HG02885 (cell line): ENCODE measurements at regions not wholly inside any gene's neighbourhood (a gene's known extent, or its start where the extent isn't known, plus 50 kb on each side); places are given as distances from the start of the nearest gene placed in this dataset.
"Not testable (repeated sequence)": the region's sequence is repeated elsewhere in the genome, so short reads cannot be mapped to it uniquely, and the experiment has no call there.

Source experiments
- ATAC-seq: cut with Tn5 transposase; IDR thresholded peaks from one replicate; pipeline ENCODE4 v1.9.1; 2021; ENCODE audit warnings: mild to moderate bottlenecking; ENCODE audit not compliant: unreplicated experiment, poor library complexity

- not testable (repeated sequence) for ATAC-seq
These were observed 2777.4 kb upstream of the TPTE start for GRCh38 chr21:7743940-7744339.

DNA sequence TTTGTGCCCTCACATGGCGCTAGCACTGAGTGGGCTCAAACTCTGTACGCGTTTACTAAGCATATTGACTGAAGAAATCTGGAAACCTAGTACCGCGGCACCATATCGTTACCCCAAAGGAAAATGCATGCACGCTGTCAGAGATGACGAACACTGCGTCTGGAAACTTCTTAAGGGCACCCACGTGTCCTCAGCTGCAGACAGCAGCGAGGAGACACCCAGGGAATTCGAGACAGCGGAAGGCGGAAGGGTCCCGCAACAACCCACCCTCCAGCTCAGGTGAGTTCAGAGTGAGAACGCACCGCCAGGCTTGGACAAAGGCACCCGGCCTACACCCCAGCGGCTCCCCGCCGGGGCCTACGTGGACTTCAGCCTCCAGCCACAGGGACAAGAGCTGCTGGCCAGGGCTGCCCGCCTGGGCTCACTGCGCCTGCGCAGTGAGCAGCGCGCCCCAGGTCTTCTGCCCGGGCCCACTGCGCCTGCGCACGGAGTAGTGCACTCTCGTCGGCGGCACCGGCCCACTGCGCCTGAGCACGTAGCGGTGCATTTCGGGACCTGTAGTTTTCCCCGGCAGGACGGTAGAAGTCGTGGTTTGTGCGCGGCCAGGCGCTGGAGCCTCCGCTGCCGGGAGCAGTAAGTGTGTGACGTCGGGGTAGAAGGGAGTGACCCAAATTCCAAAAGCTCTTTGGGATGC, 2776.8 kb upstream of the TPTE start:
- ATAC-seq: peak; percentile 97

DNA sequence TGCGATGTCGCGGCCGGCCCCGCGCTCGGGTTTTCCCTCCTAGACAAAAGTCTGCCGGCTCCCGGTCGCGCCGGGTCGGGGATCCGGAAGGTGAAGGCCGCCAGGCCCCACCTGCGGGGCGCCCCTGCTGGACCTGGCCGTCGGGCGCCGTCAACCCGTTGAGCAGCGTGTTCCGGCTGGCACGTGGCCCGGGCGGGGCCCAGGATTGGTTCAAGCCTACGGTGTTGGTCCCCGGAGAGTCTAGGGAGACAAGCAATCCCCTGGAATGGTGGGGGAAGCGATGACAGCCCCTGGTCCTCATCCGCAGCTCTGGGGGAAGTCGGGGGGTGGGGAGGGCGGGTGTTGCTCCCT, 2776.3 kb upstream of the TPTE start:
- peak; percentile 75 for ATAC-seq

- ATAC-seq: not testable (repeated sequence)
These were observed 2773.4 kb upstream of the TPTE start for GRCh38 chr21:7747964-7748363.

GRCh38 chr21:7752611-7753010, 2768.8 kb upstream of the TPTE start:
- ATAC-seq: not testable (repeated sequence)

- peak; percentile 95 for ATAC-seq
These were observed 2768.0 kb upstream of the TPTE start for GRCh38 chr21:7753380-7753877.

- not testable (repeated sequence) for ATAC-seq
These were observed 2751.4 kb upstream of the TPTE start for GRCh38 chr21:7769985-7770384.

GRCh38 chr21:7774219-7774618, 2747.2 kb upstream of the TPTE start:
- not testable (repeated sequence) for ATAC-seq

- ATAC-seq: not testable (repeated sequence)
These were observed 2745.9 kb upstream of the TPTE start for GRCh38 chr21:7775327-7775984.

DNA sequence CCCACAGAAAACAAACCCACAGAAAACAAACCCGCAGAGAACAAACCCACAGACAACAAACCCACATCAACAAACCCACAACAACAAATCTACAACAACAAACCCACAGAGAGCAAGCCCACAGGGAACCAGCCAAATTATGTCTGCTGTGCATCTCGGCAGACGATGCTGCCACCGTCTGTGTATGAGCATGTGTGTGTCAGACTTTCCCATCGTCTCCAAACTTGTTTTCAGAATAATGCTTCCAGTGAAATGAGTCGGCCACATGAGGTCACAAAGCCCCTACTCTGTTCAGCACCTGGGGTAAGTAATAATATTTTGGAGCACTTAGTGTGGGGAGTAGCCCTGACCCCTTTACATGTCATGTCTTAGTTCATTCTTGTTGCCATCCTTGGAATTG, 2745.3 kb upstream of the TPTE start:
- not testable (repeated sequence) for ATAC-seq

DNA sequence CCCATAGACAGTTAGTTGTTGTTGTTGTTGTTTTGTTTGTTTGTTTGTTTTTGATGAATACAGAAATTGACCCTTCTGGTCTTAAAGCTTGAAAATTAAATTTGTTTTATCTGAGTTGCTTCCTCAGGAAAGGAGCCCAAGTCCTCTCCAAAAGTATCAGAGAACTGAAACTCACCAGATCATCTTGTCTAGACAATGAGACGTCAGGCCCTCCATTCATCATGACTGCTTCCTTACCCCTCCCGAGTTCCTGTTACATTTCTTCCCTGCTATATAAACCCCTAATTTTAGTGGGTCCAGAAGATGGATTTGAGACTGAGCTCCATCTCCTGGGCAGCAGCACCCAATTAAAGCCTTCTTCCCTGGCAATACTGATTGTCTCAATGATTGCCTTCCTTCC, 2744.8 kb upstream of the TPTE start:
- not testable (repeated sequence) for ATAC-seq

GRCh38 chr21:7777289-7777688, 2744.1 kb upstream of the TPTE start:
- not testable (repeated sequence) for ATAC-seq

- not testable (repeated sequence) for ATAC-seq
These were observed 2733.8 kb upstream of the TPTE start for GRCh38 chr21:7787427-7788078.

GRCh38 chr21:7793797-7794196, 2727.6 kb upstream of the TPTE start:
- ATAC-seq: not testable (repeated sequence)

DNA sequence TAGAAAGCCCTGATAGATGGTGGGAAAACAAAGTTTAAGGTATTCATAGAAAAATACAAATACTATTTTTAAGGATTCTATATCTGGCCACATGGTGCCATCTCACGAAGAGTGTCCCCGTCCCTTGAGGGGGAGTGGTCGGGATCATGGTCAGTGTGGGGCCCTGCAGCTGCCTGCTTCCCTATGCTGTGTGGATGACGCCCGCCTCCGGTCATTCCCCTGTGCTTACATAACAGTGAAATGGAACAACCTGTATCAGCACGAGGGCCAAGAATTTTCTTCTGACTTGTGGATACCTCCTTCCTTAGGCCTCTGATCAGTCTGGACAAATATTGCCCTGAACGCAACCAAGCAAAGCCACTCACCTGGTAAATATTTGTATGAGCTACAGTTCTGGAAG, 2724.1 kb upstream of the TPTE start:
- not testable (repeated sequence) for ATAC-seq

GRCh38 chr21:7798446-7798845, 2722.9 kb upstream of the TPTE start:
- not testable (repeated sequence) for ATAC-seq

- not testable (repeated sequence) for ATAC-seq
These were observed 2721.7 kb upstream of the TPTE start for GRCh38 chr21:7799697-7800096.

DNA sequence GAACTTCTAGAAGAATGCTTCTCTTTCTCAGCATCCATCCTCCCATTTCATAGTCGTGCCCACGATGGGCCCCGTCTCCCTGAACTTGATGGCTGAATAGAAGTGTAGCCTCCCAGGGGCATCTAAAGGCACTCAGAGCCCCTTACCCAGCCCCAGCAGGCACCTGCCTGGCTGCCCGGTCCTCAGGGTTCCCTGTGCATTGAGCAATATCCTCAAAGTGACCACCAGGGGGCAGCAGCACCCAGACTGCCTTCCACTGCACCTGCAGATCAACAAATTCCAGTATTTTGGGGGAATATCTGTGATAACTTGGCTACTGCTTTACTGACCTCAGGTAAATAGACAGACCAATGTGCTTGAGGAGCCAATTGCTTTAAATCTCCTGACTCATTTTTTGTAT, 2707.9 kb upstream of the TPTE start:
- not testable (repeated sequence) for ATAC-seq

- ATAC-seq: not testable (repeated sequence)
These were observed 2704.4 kb upstream of the TPTE start for GRCh38 chr21:7817013-7817412.

DNA sequence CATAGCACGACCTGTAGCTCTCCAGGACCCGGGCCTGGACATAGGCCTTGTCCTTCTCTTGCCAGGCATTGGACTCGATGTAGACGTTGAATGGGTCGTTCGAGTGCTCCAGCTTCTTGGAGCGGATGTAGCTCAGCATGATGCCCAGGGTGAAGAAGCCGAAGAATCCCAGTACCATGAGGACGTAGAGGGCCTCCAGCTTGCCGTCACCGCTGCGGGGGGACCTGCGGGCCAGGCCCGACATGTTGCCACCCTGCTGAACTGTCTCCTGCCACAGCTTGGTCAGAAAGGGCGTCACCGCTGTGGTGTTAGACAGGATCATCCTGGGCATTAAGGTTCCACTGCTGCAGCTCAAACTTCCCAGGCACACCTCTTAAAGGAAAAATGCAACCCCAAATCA, 2702.1 kb upstream of the TPTE start:
- not testable (repeated sequence) for ATAC-seq

GRCh38 chr21:7825627-7826026, 2695.8 kb upstream of the TPTE start:
- ATAC-seq: not testable (repeated sequence)
